Right lobe of liver (tissue), 6 donors: ENCODE measurements at regions not wholly inside any gene's neighbourhood (a gene's known extent, or its start where the extent isn't known, plus 50 kb on each side); places are given as distances from the start of the nearest gene placed in this dataset.

Experiments used
- ATAC-seq, 4 donors: fragments of 200-7000 bp; cut with Tn5 transposase; one replicate each; pipeline ENCODE4 v1.9.1; 2020; ENCODE audit warnings: mild to moderate bottlenecking in 4 of 4, moderate library complexity in 4 of 4
- DNase-seq, 3 donors: peaks; one replicate each; pipeline ENCODE4 v3.0.0-alpha.2; 2020
- H3K27ac ChIP-seq, 3 donors: fragments of 200-600 bp; one replicate each; pipeline ENCODE4 v1.8.0; 2022
- H3K27me3 ChIP-seq, 2 donors: fragments of 200-600 bp; one replicate each; pipeline ENCODE4 v1.8.0; 2022
- H3K36me3 ChIP-seq, 4 donors: fragments of 200-600 bp; sonication (generic) in 1 of 4; one replicate each; pipeline versions ENCODE4 v1.5.1 to v1.8.0; 2017 to 2022; ENCODE audit warnings: control low read depth in 1 of 4
- H3K4me1 ChIP-seq, 4 donors: fragments of 200-600 bp; sonication (generic) in 1 of 4; one replicate each; pipeline versions ENCODE4 v1.5.1 to v1.8.0; 2017 to 2022; ENCODE audit warnings: control low read depth in 1 of 4
- H3K4me3 ChIP-seq, 3 donors: fragments of 200-600 bp; one replicate each; pipeline ENCODE4 v1.8.0; 2022
- H3K9me3 ChIP-seq, 4 donors: fragments of 200-600 bp; sonication (generic) in 1 of 4; one replicate each; pipeline versions ENCODE4 v1.5.1 to v1.8.0; 2017 to 2022; ENCODE audit warnings: control low read depth in 1 of 4
- POLR2A ChIP-seq: fragments of 450-650 bp; IDR thresholded peaks from one replicate; pipeline ENCODE4 v1.6.1; 2017; ENCODE audit warnings: antibody characterized with exemption, mild to moderate bottlenecking
- WGBS: methylation state at CpG from one replicate; pipeline ENCODE4 v1.1.6; 2018; ENCODE audit warnings: low coverage, low lambda C conversion rate; ENCODE audit not compliant: insufficient coverage; ENCODE audit errors: missing lambda C conversion rate; 5-methylcytosine and 5-hydroxymethylcytosine counted together
- intact Hi-C, 2 donors: fragments of 100-400 bp; cut with DNase I; formaldehyde crosslinking; loops; one replicate each; pipeline versions ENCODE4 v1.11.2 to v1.14.1; 2022
- TF ChIP-seq, protein P1 (sequence below), 4 donors: fragments of 200-600 bp in 3 of 4; fragments of 450-650 bp in 1 of 4; IDR thresholded peaks; one replicate each; pipeline versions ENCODE4 v1.5.1 to v1.8.0; 2016 to 2022; ENCODE audit warnings: antibody characterized with exemption in 4 of 4, mild to moderate bottlenecking in 2 of 4
- donor health status: DM: no; HTN: yes; CAD: no.
- donor health status: DM: no; HTN: no; CAD: no.
- donor health status: DM: no; HTN: no; CAD: no.
- donor health status: DM: no; HTN: yes; CAD: no.
- donor health status: DM: no; HTN: yes; CAD: no.

DNA sequence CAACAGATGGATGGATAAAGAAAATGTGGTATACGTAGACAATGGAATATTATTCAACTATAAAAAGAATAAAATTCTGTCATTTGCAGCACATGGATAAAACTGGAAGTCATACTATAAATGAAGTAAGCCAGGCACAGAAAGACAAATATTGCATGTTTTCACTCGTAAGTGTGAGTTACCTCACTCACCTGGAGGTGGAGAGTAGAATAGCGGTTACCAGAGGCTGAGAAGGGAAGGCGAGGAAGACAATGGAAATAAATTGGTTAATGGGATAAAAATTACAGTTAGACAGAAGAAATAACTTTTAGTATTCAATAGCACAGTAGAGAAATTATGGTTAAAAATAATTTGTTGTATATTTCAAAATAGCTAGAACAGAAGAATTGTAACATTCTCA lies 141.6 kb downstream of the EFHB start:
- Histone ChIP-seq H3K9me3 (no peaks in the 10 kb centered on the region), H3K4me1 (no peaks in the 10 kb centered on the region), H3K4me3 (no peak overlapping the region), H3K27me3 (no peaks in the 10 kb centered on the region), H3K27ac (no peak overlapping the region), H3K36me3 (no peaks in the 10 kb centered on the region)
- intact Hi-C loops, result no loop called here
- WGBS, result 71% methylated on average over 4 of the region's 4 CpGs
- DNase-seq, result no peak
- ATAC-seq, result no peak
- TF ChIP-seq, protein P1, sequence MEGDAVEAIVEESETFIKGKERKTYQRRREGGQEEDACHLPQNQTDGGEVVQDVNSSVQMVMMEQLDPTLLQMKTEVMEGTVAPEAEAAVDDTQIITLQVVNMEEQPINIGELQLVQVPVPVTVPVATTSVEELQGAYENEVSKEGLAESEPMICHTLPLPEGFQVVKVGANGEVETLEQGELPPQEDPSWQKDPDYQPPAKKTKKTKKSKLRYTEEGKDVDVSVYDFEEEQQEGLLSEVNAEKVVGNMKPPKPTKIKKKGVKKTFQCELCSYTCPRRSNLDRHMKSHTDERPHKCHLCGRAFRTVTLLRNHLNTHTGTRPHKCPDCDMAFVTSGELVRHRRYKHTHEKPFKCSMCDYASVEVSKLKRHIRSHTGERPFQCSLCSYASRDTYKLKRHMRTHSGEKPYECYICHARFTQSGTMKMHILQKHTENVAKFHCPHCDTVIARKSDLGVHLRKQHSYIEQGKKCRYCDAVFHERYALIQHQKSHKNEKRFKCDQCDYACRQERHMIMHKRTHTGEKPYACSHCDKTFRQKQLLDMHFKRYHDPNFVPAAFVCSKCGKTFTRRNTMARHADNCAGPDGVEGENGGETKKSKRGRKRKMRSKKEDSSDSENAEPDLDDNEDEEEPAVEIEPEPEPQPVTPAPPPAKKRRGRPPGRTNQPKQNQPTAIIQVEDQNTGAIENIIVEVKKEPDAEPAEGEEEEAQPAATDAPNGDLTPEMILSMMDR (IDR thresholded peaks at IDR 0.05), result no peak
- no peak for TF ChIP-seq POLR2A

DNA sequence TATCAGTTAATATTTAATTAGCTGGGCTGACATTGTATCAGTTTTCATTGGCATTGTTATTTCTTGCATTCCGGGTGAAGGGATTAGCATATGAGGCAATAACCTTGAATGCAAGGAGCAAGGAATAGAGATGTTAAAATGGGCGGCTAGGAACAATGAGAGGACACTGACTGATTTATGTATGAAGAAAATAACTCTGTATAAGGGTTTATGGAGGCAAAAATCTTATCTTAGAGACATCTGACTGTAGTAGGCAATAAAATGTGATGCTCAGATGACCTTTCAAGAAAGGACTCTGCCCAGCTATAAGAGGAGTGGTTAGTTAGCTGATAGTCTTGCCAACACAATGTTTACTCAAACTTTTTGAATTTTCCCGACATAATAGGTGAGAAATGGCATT lies 158.3 kb downstream of the EFHB start:
- DNase-seq, result no peak
- Histone ChIP-seq H3K4me3 (no peak overlapping the region), H3K27ac (no peak overlapping the region), H3K36me3 (no peaks in the 10 kb centered on the region), H3K9me3 (no peaks in the 10 kb centered on the region), H3K4me1 (no peaks in the 10 kb centered on the region), H3K27me3 (no peaks in the 10 kb centered on the region)
- ATAC-seq, result no peak
- intact Hi-C loops, result no loop called here
- 44% methylated on average over 3 of the region's 3 CpGs for WGBS
- no peak for TF ChIP-seq POLR2A
- TF ChIP-seq, protein P1 (IDR thresholded peaks at IDR 0.05), result no peak

DNA sequence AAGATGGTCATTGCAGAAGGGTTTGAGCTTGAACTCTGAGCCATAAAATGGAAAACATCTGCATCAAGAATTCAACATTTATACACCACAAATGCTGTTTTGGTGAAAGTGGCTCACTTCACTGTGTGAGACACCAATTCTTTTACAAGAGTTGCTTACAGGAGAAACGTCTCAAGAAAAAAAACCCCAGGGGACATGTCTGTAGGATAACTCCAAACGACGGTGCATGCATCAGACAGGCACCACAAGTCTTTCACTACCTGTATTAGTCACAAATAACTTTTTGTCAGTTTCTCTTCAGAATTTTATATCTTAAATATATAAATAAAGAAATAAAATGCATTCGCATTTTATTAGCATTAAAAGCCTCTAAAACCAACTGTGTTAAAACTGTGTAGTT lies 164.3 kb downstream of the EFHB start:
- no peaks in the 10 kb centered on the region for H3K36me3 ChIP-seq
- ATAC-seq, result no peak
- no peaks in the 10 kb centered on the region for H3K27me3 ChIP-seq
- 59% methylated on average over 4 of the region's 4 CpGs for WGBS
- no peaks in the 10 kb centered on the region for H3K9me3 ChIP-seq
- no peak for DNase-seq
- H3K4me1 ChIP-seq, result no peaks in the 10 kb centered on the region
- TF ChIP-seq POLR2A, result no peak
- TF ChIP-seq, protein P1 (IDR thresholded peaks at IDR 0.05), result no peak
- no peak overlapping the region for H3K4me3 ChIP-seq
- no peak overlapping the region for H3K27ac ChIP-seq
- intact Hi-C loops, result no loop called here

DNA sequence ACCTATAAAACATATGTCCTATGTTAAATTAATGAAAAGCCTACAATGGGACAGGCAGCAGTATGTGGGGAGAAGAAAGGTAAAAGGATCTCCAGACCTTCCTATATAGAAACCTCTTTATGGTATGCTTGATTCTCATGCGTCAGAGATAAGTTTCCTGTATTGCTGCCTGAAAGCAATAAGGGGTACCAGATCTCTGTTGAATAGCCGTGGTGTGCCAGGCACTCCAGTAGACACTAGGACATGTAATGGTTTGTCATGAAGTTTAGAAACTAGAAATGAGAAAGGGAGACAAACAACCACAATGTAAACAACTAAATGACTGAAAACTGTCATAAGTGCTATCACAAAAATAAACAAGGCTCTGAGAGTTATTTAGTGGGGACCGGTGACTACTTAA lies 168.1 kb downstream of the EFHB start:
- WGBS, result 42% methylated on average over 3 of the region's 3 CpGs
- no peaks in the 10 kb centered on the region for H3K27me3 ChIP-seq
- H3K4me1 ChIP-seq, result no peaks in the 10 kb centered on the region
- no peak for TF ChIP-seq POLR2A
- TF ChIP-seq, protein P1 (IDR thresholded peaks at IDR 0.05), result no peak
- intact Hi-C loops, result no loop called here
- ATAC-seq (no peak), DNase-seq (no peak)
- H3K36me3 ChIP-seq, result no peaks in the 10 kb centered on the region
- H3K9me3 ChIP-seq, result no peaks in the 10 kb centered on the region
- H3K4me3 ChIP-seq, result no peak overlapping the region
- H3K27ac ChIP-seq, result no peak overlapping the region

DNA sequence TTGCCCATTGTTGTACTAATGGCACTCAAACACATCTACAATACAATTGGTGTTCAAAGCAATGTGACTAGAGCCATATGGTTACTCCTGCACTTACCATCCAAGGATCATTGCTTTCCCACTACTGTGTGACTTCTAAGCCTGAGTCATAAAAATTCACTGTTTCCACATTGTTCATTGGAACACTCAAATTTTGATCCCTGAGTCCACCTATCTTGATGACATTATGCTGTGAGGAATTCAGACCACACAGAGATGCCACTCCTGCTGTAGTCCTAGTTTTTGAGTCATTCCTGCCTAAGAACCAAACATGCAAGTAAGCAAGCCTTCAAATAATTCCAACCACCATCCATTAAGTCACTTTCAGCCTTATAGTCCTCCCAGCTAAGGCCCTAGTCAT lies 176.2 kb downstream of the EFHB start:
- Histone ChIP-seq H3K9me3 (no peaks in the 10 kb centered on the region), H3K36me3 (no peaks in the 10 kb centered on the region), H3K27me3 (no peaks in the 10 kb centered on the region), H3K4me3 (no peak overlapping the region), H3K4me1 (no peaks in the 10 kb centered on the region), H3K27ac (no peak overlapping the region)
- intact Hi-C loops, result no loop called here
- DNase-seq, result no peak
- no peak for ATAC-seq
- TF ChIP-seq, protein P1 (IDR thresholded peaks at IDR 0.05), result no peak
- TF ChIP-seq POLR2A, result no peak
